ENCODE measurements at regions not wholly inside any gene's neighbourhood (a gene's known extent, or its start where the extent isn't known, plus 50 kb on each side); places are given as distances from the start of the nearest gene placed in this dataset. TPM values are rescaled to one million over a fixed set of nuclear protein-coding genes. Genes with fewer than 3 reads are reported as not detected.

DNA sequence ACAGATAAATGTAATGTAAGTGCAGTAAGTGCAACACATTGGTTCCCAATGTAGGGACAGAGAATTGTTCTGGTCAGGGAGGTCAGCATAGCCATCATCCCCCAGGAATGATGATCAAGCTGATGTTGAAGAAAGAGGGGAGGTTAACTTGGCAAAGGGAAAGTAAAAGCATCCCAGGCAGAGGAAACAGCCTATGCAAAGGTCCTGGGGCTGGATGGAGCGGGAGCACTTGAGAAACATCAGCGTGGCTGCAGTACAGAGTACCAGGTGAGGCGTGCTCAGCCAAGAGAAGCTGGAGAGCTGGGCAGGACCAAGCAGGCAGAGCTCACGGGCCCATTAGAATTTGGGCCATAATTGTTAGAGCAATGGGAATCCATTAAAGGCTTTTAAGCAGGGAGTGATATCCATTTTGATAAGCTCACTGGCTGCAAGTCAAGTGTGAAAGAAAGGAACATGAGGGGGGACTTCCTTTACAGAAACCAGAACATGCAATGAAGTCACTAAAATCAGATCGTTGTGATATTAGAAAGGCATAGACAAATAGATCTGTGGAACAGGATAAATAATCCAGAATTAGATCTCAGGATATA is 50.1 kb upstream of the HAND1 start:
- Mint-ChIP-seq H3K36me3 (no peaks in the 10 kb centered on the region), H3K27ac (no peak overlapping the region), H3K4me1 (ENCODE audit: low read depth) (no peaks in the 10 kb centered on the region), H3K27me3 (peaks cover 23% of the 10 kb centered on the region), H3K9me3 (no peaks in the 10 kb centered on the region), H3K4me3 (no peak overlapping the region)
- CTCF ChIA-PET, result no interaction called here
- intact Hi-C loops (cut with micrococcal nuclease), result no loop called here
- no peak for DNase-seq
- POLR2A ChIA-PET, result no interaction called here

Small RNA genes lying in the stretch of these regions (microRNA-seq; reads per million reads assigned to microRNA genes)
- not detected for gene MIR1303 (ENCODE audit: borderline microRNAs expressed, borderline number of aligned reads, borderline replicate concordance)
- gene MIR3141 (ENCODE audit: borderline microRNAs expressed, borderline number of aligned reads, borderline replicate concordance), result not detected
